ENCODE measurements at regions not wholly inside any gene's neighbourhood (a gene's known extent, or its start where the extent isn't known, plus 50 kb on each side); places are given as distances from the start of the nearest gene placed in this dataset.

DNA sequence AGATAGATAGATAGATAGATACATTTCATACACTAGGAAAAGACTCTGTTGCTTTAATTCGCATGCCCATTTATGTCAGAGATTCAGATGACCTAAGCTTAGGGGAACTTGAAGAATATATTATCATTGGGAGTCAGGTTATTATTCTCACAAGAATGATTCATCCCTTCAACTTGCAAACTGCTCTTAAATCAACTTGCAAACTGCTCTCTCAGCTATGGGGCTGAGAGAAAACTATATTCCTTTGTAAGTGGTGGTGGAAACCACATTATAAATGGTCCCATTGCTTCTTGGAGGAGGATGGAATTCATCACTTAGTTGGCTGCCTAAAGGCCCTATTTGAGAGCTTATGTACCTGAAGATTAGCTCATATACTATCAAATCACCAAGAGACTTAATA, 160.9 kb upstream of the STAC start:
- TF ChIP-seq EZH2phosphoT487 (IDR thresholded peaks at IDR 0.05; ENCODE audit: low read depth) (no peak), CTCF (IDR thresholded peaks at IDR 0.05; ENCODE audit: low read depth, low read length) (no peak)
- Histone ChIP-seq H2AFZ (ENCODE audit: low read depth, low read length) (no peak overlapping the region), H3K4me2 (ENCODE audit: low read length) (no peak overlapping the region), H3K36me3 (replicated peaks; ENCODE audit: low read depth, low read length) (no peaks in the 10 kb centered on the region), H3K4me1 (ENCODE audit: low read length) (no peaks in the 10 kb centered on the region), H3K27me3 (ENCODE audit: low read depth, low read length) (no peaks in the 10 kb centered on the region), H3K9me3 (ENCODE audit: insufficient read depth, low read length) (no peaks in the 10 kb centered on the region), H4K20me1 (ENCODE audit: insufficient read depth, low read length) (no peaks in the 10 kb centered on the region), H3K27ac (ENCODE audit: low read length) (no peak overlapping the region), H3K4me3 (ENCODE audit: low read length) (no peak overlapping the region), H3K9ac (ENCODE audit: low read length) (no peak overlapping the region), H3K79me2 (ENCODE audit: low read length) (no peaks in the 10 kb centered on the region)

- no peak overlapping the region for H3K9ac ChIP-seq (ENCODE audit: low read length)
- H3K79me2 ChIP-seq (ENCODE audit: low read length) = no peaks in the 10 kb centered on the region
- H3K4me2 ChIP-seq (ENCODE audit: low read length) = no peak overlapping the region
- H3K9me3 ChIP-seq (ENCODE audit: insufficient read depth, low read length) = no peaks in the 10 kb centered on the region
- H4K20me1 ChIP-seq (ENCODE audit: insufficient read depth, low read length) = no peaks in the 10 kb centered on the region
- TF ChIP-seq CTCF (IDR thresholded peaks at IDR 0.05; ENCODE audit: low read depth, low read length) = no peak
- TF ChIP-seq EZH2phosphoT487 (IDR thresholded peaks at IDR 0.05; ENCODE audit: low read depth) = no peak
- no peaks in the 10 kb centered on the region for H3K27me3 ChIP-seq (ENCODE audit: low read depth, low read length)
- no peak overlapping the region for H3K27ac ChIP-seq (ENCODE audit: low read length)
- no peaks in the 10 kb centered on the region for H3K36me3 ChIP-seq (replicated peaks; ENCODE audit: low read depth, low read length)
- no peak overlapping the region for H2AFZ ChIP-seq (ENCODE audit: low read depth, low read length)
- H3K4me1 ChIP-seq (ENCODE audit: low read length) = no peaks in the 10 kb centered on the region
- H3K4me3 ChIP-seq (ENCODE audit: low read length) = no peak overlapping the region
Observed at GRCh38 chr3:36220173-36220572, 160.1 kb upstream of the STAC start.

DNA sequence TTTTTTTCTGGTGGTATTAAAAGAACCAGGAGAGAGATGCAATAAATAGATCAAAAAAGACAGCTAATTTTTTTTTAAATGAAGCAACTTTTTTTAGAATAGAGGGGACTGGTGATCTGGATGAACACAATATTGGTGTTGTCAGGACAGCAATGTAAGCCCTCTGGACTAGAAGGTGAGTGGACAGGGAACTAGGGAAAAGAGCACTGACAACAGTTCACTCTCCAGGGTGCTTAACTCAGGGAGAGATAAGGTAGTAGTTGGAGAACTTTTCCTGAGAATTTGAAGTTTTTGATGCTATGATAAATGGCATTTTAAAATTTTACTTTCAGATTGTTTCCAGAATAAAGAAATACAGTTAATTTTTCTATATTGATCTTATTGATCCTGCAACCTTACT, 158.3 kb upstream of the STAC start:
- H3K9me3 ChIP-seq (ENCODE audit: insufficient read depth, low read length) = no peaks in the 10 kb centered on the region
- no peaks in the 10 kb centered on the region for H3K36me3 ChIP-seq (replicated peaks; ENCODE audit: low read depth, low read length)

DNA sequence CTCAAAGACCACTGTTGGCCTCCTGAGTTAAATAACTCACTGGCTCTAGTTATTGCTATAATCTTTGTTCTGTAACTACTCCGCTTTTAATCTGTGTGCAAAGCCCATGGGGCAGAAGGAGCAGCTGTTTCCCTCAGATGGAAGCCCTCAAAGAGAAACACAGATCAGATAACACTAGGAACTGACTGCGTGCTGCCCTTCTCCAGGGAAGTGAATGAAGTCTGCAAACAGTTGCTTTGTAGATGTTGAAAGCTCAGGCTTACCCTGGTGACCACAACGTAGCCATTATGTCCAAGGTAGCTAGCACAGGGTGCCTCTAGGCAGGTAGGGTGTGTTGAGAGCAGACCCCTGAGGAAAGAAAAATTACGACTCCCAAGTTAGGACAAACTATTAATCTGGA, 152.3 kb upstream of the STAC start:
- no peaks in the 10 kb centered on the region for H4K20me1 ChIP-seq (ENCODE audit: insufficient read depth, low read length)
- no peak overlapping the region for H3K4me3 ChIP-seq (ENCODE audit: low read length)
- H3K27me3 ChIP-seq (ENCODE audit: low read depth, low read length) = no peaks in the 10 kb centered on the region
- no peak overlapping the region for H2AFZ ChIP-seq (ENCODE audit: low read depth, low read length)
- H3K36me3 ChIP-seq (replicated peaks; ENCODE audit: low read depth, low read length) = no peaks in the 10 kb centered on the region
- no peaks in the 10 kb centered on the region for H3K79me2 ChIP-seq (ENCODE audit: low read length)
- TF ChIP-seq EZH2phosphoT487 (IDR thresholded peaks at IDR 0.05; ENCODE audit: low read depth) (no peak), CTCF (IDR thresholded peaks at IDR 0.05; ENCODE audit: low read depth, low read length) (no peak)
- H3K9ac ChIP-seq (ENCODE audit: low read length) = no peak overlapping the region
- H3K27ac ChIP-seq (ENCODE audit: low read length) = no peak overlapping the region
- H3K4me1 ChIP-seq (ENCODE audit: low read length) = peaks cover 4% of the 10 kb centered on the region
- no peak overlapping the region for H3K4me2 ChIP-seq (ENCODE audit: low read length)
- no peaks in the 10 kb centered on the region for H3K9me3 ChIP-seq (ENCODE audit: insufficient read depth, low read length)

More for the DNA sequence above, 158.3 kb upstream of the STAC start:
- H3K4me3 ChIP-seq (ENCODE audit: low read length) = no peak overlapping the region
- no peak overlapping the region for H3K4me2 ChIP-seq (ENCODE audit: low read length)
- H2AFZ ChIP-seq (ENCODE audit: low read depth, low read length) = no peak overlapping the region
- H4K20me1 ChIP-seq (ENCODE audit: insufficient read depth, low read length) = no peaks in the 10 kb centered on the region
- no peaks in the 10 kb centered on the region for H3K27me3 ChIP-seq (ENCODE audit: low read depth, low read length)
- peaks cover 4% of the 10 kb centered on the region for H3K4me1 ChIP-seq (ENCODE audit: low read length)
- no peak overlapping the region for H3K27ac ChIP-seq (ENCODE audit: low read length)
- no peak overlapping the region for H3K9ac ChIP-seq (ENCODE audit: low read length)
- TF ChIP-seq CTCF (IDR thresholded peaks at IDR 0.05; ENCODE audit: low read depth, low read length) (no peak), EZH2phosphoT487 (IDR thresholded peaks at IDR 0.05; ENCODE audit: low read depth) (no peak)
- no peaks in the 10 kb centered on the region for H3K79me2 ChIP-seq (ENCODE audit: low read length)

Measured in OCI-LY3 (cell line).